ENCODE measurements at regions not wholly inside any gene's neighbourhood (a gene's known extent, or its start where the extent isn't known, plus 50 kb on each side); places are given as distances from the start of the nearest gene placed in this dataset.

DNA sequence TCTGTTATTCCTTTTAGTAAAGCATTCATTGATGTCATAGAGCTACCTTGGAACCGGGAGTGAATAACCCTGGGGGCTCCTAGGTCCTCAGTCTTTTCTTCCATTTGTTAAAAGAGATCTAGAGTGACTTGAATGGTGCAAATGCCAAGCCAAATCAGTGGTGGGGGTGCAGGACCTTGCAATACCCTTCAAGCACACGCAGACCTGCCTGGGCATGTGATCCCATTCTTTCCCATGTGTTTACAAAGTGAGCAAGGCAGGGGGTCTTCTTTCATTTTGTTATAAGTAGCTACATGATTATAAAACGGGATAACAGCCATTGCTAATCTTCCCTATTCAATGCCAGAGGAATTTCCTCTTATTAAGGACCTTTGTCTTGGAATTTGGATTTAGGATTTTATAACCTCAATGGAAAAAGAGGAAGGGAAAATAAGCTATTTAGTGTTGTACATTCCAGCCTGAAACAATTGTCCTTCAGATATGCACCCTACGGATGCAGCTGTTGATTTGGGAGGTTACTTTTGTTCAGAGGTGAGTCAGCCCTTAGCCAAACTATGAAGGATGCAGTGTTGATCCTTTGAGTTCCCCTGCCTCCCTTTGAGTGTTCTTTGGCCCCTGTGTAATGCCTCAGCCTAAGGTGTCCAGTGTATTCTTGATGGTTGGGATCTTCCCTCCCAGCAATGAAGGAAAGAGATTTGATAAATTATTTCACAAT is 623.8 kb upstream of the HTR2C start:
- Histone ChIP-seq H3K27me3 (ENCODE audit: insufficient read depth, poor library complexity, severe bottlenecking) (no peaks in the 10 kb centered on the region), H3K27ac (replicated peaks) (no peak overlapping the region), H3K4me3 (replicated peaks; ENCODE audit: insufficient read depth, low read length) (no peak overlapping the region)
- TF ChIP-seq, protein P1, sequence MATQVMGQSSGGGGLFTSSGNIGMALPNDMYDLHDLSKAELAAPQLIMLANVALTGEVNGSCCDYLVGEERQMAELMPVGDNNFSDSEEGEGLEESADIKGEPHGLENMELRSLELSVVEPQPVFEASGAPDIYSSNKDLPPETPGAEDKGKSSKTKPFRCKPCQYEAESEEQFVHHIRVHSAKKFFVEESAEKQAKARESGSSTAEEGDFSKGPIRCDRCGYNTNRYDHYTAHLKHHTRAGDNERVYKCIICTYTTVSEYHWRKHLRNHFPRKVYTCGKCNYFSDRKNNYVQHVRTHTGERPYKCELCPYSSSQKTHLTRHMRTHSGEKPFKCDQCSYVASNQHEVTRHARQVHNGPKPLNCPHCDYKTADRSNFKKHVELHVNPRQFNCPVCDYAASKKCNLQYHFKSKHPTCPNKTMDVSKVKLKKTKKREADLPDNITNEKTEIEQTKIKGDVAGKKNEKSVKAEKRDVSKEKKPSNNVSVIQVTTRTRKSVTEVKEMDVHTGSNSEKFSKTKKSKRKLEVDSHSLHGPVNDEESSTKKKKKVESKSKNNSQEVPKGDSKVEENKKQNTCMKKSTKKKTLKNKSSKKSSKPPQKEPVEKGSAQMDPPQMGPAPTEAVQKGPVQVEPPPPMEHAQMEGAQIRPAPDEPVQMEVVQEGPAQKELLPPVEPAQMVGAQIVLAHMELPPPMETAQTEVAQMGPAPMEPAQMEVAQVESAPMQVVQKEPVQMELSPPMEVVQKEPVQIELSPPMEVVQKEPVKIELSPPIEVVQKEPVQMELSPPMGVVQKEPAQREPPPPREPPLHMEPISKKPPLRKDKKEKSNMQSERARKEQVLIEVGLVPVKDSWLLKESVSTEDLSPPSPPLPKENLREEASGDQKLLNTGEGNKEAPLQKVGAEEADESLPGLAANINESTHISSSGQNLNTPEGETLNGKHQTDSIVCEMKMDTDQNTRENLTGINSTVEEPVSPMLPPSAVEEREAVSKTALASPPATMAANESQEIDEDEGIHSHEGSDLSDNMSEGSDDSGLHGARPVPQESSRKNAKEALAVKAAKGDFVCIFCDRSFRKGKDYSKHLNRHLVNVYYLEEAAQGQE (IDR thresholded peaks at IDR 0.05; ENCODE audit: insufficient replicate concordance, low read depth) = no peak
- TF ChIP-seq, protein P2, sequence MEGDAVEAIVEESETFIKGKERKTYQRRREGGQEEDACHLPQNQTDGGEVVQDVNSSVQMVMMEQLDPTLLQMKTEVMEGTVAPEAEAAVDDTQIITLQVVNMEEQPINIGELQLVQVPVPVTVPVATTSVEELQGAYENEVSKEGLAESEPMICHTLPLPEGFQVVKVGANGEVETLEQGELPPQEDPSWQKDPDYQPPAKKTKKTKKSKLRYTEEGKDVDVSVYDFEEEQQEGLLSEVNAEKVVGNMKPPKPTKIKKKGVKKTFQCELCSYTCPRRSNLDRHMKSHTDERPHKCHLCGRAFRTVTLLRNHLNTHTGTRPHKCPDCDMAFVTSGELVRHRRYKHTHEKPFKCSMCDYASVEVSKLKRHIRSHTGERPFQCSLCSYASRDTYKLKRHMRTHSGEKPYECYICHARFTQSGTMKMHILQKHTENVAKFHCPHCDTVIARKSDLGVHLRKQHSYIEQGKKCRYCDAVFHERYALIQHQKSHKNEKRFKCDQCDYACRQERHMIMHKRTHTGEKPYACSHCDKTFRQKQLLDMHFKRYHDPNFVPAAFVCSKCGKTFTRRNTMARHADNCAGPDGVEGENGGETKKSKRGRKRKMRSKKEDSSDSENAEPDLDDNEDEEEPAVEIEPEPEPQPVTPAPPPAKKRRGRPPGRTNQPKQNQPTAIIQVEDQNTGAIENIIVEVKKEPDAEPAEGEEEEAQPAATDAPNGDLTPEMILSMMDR (IDR thresholded peaks at IDR 0.05; ENCODE audit: insufficient read depth, low read length) = no peak
- no peak for TF ChIP-seq POLR2AphosphoS5 (IDR thresholded peaks at IDR 0.05; ENCODE audit: low read depth)
- TF ChIP-seq GABPA (IDR thresholded peaks at IDR 0.05; ENCODE audit: low read depth) = no peak
- DNase-seq (ENCODE audit: low read depth in 1 of 2, low spot score in 1 of 2) = no peak

DNA sequence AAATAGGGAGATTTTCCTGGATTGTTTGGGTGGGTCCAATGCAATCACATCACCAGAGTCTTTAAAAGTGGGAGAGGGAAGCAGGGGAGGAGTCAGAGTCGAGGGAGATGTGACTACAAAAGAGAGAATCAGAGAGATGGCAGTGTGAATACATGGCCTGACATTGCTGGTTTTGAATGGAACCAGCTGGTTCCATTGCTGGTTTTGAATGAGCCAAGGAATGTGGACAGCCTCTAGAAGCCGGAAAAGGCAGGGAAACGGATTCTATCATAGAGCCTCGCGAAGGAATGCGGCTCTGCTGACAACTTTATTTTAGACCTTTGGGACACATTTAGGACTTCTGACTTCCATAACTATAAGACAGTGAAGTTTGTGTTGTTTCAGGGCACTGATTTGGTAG is 627.0 kb upstream of the HTR2C start:
- no peak overlapping the region for H3K4me3 ChIP-seq (replicated peaks; ENCODE audit: insufficient read depth, low read length)
- H3K27ac ChIP-seq (replicated peaks) = no peak overlapping the region
- H3K27me3 ChIP-seq (ENCODE audit: insufficient read depth, poor library complexity, severe bottlenecking) = no peaks in the 10 kb centered on the region
- DNase-seq (ENCODE audit: low read depth in 1 of 2, low spot score in 1 of 2) = no peak
- TF ChIP-seq SPI1 (IDR thresholded peaks at IDR 0.05; ENCODE audit: borderline replicate concordance, low read depth) = no peak
- TF ChIP-seq, protein P1 (IDR thresholded peaks at IDR 0.05; ENCODE audit: insufficient replicate concordance, low read depth) = no peak
- TF ChIP-seq, protein P2 (IDR thresholded peaks at IDR 0.05; ENCODE audit: insufficient read depth, low read length) = no peak

DNA sequence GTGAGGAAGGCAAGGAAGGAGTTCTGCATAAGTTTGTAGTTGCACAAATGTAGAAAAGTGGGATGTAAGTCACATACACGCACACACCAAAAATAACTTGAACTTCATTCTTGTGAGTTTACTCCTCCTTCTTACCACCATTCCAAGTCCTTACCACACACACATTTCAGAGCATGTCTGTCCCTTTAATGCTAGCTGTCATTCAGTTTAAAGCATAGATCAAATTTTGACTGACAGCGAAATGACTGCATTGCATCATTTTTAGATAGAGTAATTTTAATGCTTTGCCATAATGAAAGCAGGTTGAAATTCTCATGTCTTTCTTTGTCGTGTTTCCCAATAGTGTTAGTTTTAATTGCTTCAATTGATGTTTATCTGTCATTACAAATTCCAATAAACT is 629.6 kb upstream of the HTR2C start:
- no peaks in the 10 kb centered on the region for H3K27me3 ChIP-seq (ENCODE audit: insufficient read depth, poor library complexity, severe bottlenecking)
- no peak overlapping the region for H3K27ac ChIP-seq (replicated peaks)
- peak in 1 of 2 experiments; percentile 24 for DNase-seq (ENCODE audit: low read depth in 1 of 2, low spot score in 1 of 2)
- TF ChIP-seq GABPA (IDR thresholded peaks at IDR 0.05; ENCODE audit: low read depth) (no peak), SPI1 (IDR thresholded peaks at IDR 0.05; ENCODE audit: borderline replicate concordance, low read depth) (no peak), POLR2AphosphoS5 (IDR thresholded peaks at IDR 0.05; ENCODE audit: low read depth) (no peak)
- TF ChIP-seq, protein P2 (IDR thresholded peaks at IDR 0.05; ENCODE audit: insufficient read depth, low read length) = no peak
- TF ChIP-seq, protein P1 (IDR thresholded peaks at IDR 0.05; ENCODE audit: insufficient replicate concordance, low read depth) = no peak
- H3K4me3 ChIP-seq (replicated peaks; ENCODE audit: insufficient read depth, low read length) = no peak overlapping the region
